Activated CD8-positive, alpha-beta memory T cell treated with anti-CD3 and anti-CD28 coated beads, Interleukin-2, amount 50 U/mL, for 1 hour (primary cell): ENCODE measurements at regions not wholly inside any gene's neighbourhood (a gene's known extent, or its start where the extent isn't known, plus 50 kb on each side); places are given as distances from the start of the nearest gene placed in this dataset.

Experiments used
- DNase-seq: peaks from one replicate; pipeline ENCODE4 v3.0.0-alpha.2; 2020; ENCODE audit errors: extremely low read depth

GRCh38 chrX:39504850-39505259, 592.9 kb downstream of the BCOR start:
- DNase-seq, result no peak

- DNase-seq, result no peak
These were observed 591.6 kb downstream of the BCOR start for GRCh38 chrX:39506131-39506530.

GRCh38 chrX:39507034-39507433, 590.7 kb downstream of the BCOR start:
- no peak for DNase-seq

- no peak for DNase-seq
These were observed 590.0 kb downstream of the BCOR start for GRCh38 chrX:39507617-39508299.

- DNase-seq, result no peak
These were observed 589.5 kb downstream of the BCOR start for GRCh38 chrX:39508300-39508692.

GRCh38 chrX:39509157-39509556, 588.6 kb downstream of the BCOR start:
- no peak for DNase-seq

- no peak for DNase-seq
These were observed 583.9 kb downstream of the BCOR start for GRCh38 chrX:39513836-39514235.

GRCh38 chrX:39514801-39515200, 583.0 kb downstream of the BCOR start:
- no peak for DNase-seq

- no peak for DNase-seq
These were observed 581.3 kb downstream of the BCOR start for GRCh38 chrX:39516427-39516841.

GRCh38 chrX:39518476-39519029, 579.2 kb downstream of the BCOR start:
- DNase-seq, result no peak

GRCh38 chrX:39519030-39519488, 578.7 kb downstream of the BCOR start:
- DNase-seq, result no peak

GRCh38 chrX:39519566-39520301, 578.0 kb downstream of the BCOR start:
- DNase-seq, result no peak

- DNase-seq, result no peak
These were observed 572.0 kb downstream of the BCOR start for GRCh38 chrX:39525758-39526157.

- no peak for DNase-seq
These were observed 570.7 kb downstream of the BCOR start for GRCh38 chrX:39527025-39527424.

GRCh38 chrX:39528161-39528916, 569.4 kb downstream of the BCOR start:
- DNase-seq, result no peak

GRCh38 chrX:39532761-39533160, 565.0 kb downstream of the BCOR start:
- no peak for DNase-seq

- no peak for DNase-seq
These were observed 562.8 kb downstream of the BCOR start for GRCh38 chrX:39534949-39535348.

GRCh38 chrX:39536211-39536610, 561.5 kb downstream of the BCOR start:
- DNase-seq, result no peak

- no peak for DNase-seq
These were observed 555.9 kb downstream of the BCOR start for GRCh38 chrX:39541881-39542280.

- no peak for DNase-seq
These were observed 555.4 kb downstream of the BCOR start for GRCh38 chrX:39542316-39542715.

GRCh38 chrX:39550795-39551361, 546.9 kb downstream of the BCOR start:
- DNase-seq, result no peak

GRCh38 chrX:39551762-39552161, 546.0 kb downstream of the BCOR start:
- DNase-seq, result no peak
